ENCODE measurements at regions not wholly inside any gene's neighbourhood (a gene's known extent, or its start where the extent isn't known, plus 50 kb on each side); places are given as distances from the start of the nearest gene placed in this dataset.

- DNase-seq = no peak
These were observed 97.8 kb downstream of the AQP9 start for GRCh38 chr15:58235961-58236360.

GRCh38 chr15:58240191-58240932, 102.2 kb downstream of the AQP9 start:
- DNase-seq = no peak

- no peak for DNase-seq
These were observed 103.7 kb downstream of the AQP9 start for GRCh38 chr15:58241872-58242271.

- DNase-seq = no peak
These were observed 104.9 kb downstream of the AQP9 start for GRCh38 chr15:58243070-58243469.

GRCh38 chr15:58244536-58244935, 106.4 kb downstream of the AQP9 start:
- no peak for DNase-seq

GRCh38 chr15:58246041-58246440, 107.9 kb downstream of the AQP9 start:
- no peak for DNase-seq

- DNase-seq = no peak
These were observed 110.0 kb downstream of the AQP9 start for GRCh38 chr15:58247855-58248842.

- no peak for DNase-seq
These were observed 111.6 kb downstream of the AQP9 start for GRCh38 chr15:58249646-58250312.

GRCh38 chr15:58252586-58253323, 114.6 kb downstream of the AQP9 start:
- no peak for DNase-seq

- no peak for DNase-seq
These were observed 119.7 kb downstream of the AQP9 start for GRCh38 chr15:58257776-58258325.

GRCh38 chr15:58258501-58259292, 120.5 kb downstream of the AQP9 start:
- no peak for DNase-seq

- DNase-seq = no peak
These were observed 122.1 kb downstream of the AQP9 start for GRCh38 chr15:58260205-58260724.

GRCh38 chr15:58260725-58261267, 122.6 kb downstream of the AQP9 start:
- DNase-seq = no peak

- no peak for DNase-seq
These were observed 123.2 kb downstream of the AQP9 start for GRCh38 chr15:58261368-58261767.

- DNase-seq = no peak
These were observed 126.1 kb downstream of the AQP9 start for GRCh38 chr15:58264053-58264971.

GRCh38 chr15:58267051-58267450, 128.9 kb downstream of the AQP9 start:
- no peak for DNase-seq

GRCh38 chr15:58268746-58269267, 130.6 kb downstream of the AQP9 start:
- DNase-seq = no peak

- peak; percentile 66 for DNase-seq
These were observed 131.6 kb downstream of the AQP9 start for GRCh38 chr15:58269455-58270414.

Measured in fibroblast of upper back skin (primary cell).